GM18909 (cell line): ENCODE measurements at regions not wholly inside any gene's neighbourhood (a gene's known extent, or its start where the extent isn't known, plus 50 kb on each side); places are given as distances from the start of the nearest gene placed in this dataset.

Source experiments
- ATAC-seq: cut with Tn5 transposase; IDR thresholded peaks from one replicate; pipeline ENCODE4 v1.9.1; 2021; ENCODE audit warnings: mild to moderate bottlenecking; ENCODE audit not compliant: unreplicated experiment, poor library complexity

DNA sequence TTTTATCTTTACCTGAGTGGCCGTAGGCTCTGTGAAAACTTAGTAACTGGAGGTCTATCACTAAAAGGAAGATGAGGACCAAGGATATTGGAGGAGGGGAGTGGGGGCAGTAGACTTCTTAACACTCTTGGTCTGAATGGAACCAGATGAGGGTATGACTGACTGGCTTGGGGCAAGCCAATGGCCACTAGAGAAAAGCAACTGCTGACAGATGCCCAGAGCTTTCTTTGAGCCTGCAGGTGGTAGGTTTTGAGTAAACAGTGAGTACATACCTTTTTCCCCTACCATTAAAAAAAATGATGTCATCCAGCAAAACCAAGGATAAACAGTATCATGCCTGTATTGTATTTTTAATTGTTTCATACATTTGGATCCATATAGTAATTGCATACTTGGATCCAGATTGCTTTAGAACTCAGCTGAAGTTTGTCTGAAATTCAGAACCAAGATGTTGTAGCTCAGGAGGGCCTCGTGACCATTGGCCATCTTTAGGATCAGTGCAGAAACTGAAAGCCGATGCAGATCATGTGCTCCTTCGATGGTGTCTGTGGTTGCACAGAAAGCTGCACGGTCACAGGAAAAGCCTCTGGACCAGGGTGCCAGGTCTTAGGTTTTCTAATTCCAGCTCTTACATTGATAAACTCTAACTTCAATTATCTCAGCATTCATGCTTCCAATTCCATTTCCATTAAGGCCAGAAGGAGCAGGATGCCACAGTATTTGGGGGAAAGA lies 131.0 kb downstream of the PDGFRA start:
- ATAC-seq: no peak

DNA sequence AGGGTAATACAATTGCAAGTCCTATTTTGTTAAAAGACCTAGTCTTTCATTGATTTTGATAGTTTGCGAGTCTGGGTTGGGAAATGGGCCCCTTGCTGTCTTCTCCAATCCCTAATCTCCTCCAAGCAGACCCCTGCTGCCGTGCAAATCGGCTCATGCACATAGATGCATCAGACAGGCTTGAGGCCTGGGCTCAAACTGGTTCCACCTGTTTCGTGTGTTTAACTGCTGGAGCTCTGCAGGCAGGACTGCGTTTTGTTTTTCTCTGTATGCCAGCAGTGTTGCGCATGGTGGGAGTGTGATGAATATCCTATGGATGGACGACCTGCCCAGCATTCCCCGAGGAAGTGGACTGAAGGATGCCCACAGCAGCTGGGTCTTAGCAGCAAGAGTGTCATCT lies 133.9 kb downstream of the PDGFRA start:
- ATAC-seq: no peak

DNA sequence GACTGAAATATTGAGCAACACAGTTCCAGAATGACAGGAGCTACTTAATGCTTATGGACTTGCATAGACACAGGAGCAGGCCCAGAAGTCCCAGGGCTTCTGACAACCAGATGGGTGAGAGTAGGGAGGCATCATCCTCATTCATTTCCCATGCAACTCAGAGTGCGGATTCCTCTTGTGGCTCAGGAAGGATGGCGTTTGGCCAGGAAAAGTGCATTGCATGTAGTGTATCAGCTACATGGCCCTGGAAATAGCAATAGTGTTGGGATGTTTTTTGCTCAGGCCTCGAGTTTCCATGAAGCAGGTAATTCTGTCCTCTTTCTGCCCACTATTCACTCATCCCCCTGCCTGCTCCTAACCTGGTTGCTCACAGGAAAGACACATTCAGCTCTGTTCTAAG lies 136.6 kb downstream of the PDGFRA start:
- no peak for ATAC-seq

DNA sequence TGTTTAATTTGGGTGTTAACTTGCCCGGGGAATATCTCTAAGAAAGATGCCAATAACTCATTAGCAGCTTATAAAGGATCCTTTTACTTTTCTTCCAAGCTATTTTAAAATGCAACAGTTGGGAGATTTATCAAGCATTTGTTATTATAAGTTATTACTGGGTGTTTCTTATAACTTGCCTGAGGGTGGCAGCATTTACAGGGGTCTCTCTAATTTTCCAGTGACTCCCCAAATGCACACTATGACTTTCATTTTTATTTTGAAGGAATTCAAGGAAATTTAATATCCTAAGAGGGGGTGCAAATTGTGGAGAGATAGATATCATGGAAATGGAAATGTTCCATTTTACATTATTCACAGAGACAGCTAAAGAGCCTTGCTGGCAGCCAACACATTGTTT lies 138.0 kb downstream of the PDGFRA start:
- no peak for ATAC-seq

- ATAC-seq: no peak
Measured at GRCh38 chr4:54368281-54369265, 139.5 kb downstream of the PDGFRA start.

DNA sequence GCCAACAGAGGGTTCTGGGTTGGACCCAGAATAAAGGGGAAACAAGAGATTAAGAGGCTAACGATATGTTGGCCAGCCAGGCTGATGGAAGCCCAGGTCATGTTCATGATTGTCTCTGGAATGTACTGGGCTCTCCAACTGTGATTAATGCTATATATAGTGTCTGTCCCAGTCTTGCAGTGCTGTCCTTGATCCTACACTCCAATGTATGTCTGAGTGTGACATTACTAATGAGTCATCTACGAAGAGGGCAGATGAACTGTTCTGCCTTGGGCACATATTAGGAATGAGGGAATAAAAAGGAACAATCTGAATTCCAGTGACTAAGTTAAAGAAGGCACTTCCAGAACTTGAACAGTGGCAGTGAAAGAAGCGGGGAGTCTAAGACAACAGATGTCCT lies 142.1 kb downstream of the PDGFRA start:
- ATAC-seq: no peak

DNA sequence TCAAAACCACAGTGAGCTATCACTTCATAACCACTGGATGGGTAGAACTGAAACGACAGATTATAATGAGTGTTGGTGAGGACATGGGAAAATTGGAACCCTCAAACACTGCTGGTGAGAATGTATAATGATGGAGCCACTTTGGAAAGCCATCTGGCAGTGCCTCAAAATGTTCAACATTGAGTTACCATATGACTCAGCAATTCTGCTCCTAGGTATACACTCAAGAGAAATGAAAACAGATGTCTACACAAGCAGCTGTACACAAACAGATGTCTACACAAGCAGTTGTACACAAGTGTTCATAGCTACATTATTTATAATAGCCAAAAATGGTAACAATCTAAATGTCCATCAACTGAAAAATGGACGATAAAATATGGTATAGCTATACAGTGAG lies 143.9 kb downstream of the PDGFRA start:
- no peak for ATAC-seq

DNA sequence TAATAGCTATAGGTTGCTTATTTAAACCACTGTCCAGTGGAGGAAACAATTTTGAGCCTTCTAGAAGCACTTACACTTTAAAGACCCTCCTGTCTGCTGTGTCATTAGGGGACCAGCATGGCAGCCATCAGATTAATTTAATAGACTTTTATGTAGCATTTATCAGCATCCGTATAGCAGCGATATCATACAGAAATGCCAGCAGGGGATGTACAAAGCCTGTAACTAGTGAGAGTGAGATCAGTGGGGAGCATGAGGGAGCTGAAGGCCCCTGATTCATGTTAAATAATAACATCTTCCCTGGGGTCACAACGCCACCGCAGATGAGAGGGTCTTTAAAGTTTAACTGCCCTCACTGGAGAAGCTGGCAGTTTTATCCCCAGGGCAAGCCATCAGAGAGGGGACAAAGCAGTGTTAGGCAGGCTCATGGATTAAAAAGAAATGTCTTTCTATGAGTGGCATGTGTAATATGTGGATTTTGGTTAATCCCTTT lies 144.7 kb downstream of the PDGFRA start:
- no peak for ATAC-seq

DNA sequence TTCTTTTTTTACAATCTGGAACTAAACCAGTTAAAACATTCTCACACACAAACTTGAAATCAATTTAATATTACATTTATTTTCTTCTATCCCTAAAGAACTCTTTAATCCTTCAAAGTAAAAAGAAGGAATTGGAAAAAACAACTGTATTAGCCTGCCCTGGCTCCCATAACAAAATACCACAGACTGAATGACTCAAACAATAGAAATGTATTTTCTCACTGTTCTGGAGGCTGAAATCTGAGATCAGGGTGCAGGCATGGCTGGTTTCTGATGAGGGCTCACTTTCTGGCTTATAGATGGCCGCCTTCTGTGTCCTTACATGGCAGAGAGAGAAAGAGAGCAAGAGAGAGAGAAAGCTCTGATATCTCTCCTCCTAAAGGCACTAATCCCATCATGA lies 149.4 kb downstream of the PDGFRA start:
- ATAC-seq: no peak

GRCh38 chr4:54384152-54384551 lies 155.1 kb downstream of the PDGFRA start:
- no peak for ATAC-seq

DNA sequence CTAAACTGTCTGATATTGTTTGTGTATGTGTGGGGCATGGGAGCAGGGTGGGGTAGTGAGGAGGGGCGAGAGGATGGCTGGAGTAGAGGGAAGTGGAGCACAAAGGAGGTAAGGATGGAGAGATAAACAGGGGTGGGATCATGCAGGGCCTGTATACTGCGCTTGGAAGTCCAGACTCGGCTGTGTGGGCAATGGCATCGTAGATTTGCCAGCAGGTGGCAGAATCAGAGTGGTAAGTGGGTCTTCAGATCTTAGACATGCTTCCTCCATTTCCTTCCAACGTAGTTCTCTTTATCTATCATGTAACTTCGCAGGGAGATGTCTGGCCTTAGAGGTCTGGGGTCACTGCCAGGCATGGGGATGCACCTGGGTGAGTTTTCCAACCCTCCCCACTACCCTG lies 155.5 kb downstream of the PDGFRA start:
- ATAC-seq: no peak

DNA sequence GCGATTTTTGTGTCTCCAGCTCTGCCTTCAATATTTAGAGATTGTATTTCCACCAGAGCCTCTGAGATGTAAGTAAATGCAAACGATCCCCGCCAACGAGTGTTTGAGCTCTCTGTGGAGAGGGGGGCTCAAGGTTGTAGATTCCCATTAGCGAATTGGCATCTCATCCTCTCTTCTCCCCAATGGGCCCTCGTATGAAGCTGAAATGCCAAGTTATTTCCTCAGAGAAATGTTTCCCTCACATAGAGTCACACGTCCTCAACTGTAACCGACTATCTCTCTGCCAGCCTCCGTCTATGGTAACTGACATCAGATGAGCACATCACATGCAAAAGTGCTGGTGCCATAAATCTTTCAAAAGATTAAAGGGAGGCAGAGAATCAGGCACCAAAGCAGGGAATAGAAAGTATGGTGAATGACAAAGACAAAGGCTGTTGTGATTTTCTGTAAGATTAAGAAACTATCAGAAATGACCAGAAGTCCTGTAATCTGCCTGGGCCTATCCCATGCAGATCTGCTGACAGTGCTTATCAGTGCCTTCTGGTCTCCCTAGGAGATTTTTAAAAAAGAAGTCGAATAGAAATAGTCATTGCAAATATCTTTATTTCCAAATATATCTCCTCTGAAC lies 157.1 kb downstream of the PDGFRA start:
- ATAC-seq: no peak

DNA sequence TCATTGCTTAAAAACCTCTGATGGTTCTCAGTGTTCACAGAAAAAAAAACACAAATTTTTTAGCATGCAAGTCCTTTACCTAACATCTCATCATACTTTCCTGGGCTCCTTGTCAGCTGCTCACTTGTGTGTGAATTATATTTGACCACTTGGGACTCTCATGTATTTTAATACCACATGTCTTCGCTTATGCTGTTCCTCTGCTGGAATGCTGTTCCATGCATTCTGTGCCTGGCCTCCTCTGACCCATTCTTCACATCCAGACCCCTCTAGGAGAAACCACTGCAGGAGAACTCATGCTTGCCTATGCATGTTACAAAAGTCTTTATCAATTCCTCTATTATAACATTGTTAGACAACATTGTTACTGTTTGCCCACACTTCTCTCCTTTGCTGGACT lies 157.6 kb downstream of the PDGFRA start:
- ATAC-seq: no peak

DNA sequence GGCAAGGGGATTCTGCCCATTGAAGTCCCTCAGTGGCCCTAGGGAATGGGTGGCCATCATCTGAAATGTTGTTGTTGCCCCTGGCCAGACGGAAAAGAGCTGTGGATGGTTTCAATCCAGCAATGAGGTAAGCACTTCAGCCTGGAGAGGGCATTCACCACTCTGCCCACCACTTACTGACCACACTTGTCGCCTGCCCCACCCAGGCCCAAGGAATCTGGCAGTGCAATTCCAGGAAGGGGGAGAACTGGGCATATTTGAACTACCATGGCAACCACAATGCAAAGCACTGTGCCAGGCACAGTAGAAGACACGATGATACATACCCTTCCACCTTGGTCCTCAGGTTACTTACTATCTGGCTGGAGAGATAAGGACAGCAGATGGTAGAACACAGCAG lies 161.6 kb downstream of the PDGFRA start:
- no peak for ATAC-seq

- no peak for ATAC-seq
Measured at GRCh38 chr4:54391104-54391503, 162.0 kb downstream of the PDGFRA start.

DNA sequence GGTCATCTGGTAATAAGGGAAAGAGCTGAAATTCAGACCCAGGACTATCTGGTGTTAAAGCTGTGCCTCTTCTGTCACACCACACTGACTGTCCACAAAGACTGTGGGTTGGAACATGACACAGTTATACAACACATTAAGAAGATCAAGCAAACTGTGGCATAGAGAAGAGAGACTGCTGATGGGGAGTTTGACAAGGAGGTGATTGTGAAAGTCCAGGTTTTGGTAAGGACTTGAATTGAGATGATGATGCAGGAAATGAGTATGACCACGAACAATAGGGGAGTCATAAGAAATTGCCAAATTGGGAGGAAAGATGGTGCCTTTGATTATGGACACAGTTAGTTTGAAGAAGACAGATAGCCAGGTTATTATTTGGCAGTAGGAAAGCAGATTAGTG lies 163.4 kb downstream of the PDGFRA start:
- ATAC-seq: no peak

GRCh38 chr4:54393243-54393642 lies 164.2 kb downstream of the PDGFRA start:
- no peak for ATAC-seq

DNA sequence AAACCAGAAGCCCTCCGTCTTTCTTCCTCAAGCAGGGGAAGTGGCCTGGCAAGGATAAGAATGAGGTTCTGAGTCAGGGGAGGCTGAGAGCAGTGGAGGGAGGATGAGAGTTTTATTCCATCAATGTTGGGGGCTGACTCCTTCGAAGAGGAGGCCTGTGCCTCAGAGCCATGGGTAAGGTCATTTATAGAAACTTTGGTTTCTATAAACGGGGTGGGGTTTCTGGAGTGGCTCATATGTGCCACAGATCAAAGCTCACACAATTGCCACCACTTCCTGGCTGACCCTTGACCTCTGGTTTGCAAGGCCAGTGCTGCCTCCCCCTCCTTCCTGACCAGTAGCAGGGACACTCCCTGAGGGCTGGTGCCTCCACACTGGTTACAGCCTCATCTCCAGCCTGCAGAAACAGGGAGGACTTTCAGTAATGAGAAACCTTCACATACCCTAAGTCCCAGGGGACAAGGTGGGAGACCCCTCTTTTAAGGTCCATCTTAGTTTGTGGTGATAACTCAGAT lies 166.0 kb downstream of the PDGFRA start:
- no peak for ATAC-seq

- ATAC-seq: no peak
Measured at GRCh38 chr4:54400188-54400587, 171.1 kb downstream of the PDGFRA start.

DNA sequence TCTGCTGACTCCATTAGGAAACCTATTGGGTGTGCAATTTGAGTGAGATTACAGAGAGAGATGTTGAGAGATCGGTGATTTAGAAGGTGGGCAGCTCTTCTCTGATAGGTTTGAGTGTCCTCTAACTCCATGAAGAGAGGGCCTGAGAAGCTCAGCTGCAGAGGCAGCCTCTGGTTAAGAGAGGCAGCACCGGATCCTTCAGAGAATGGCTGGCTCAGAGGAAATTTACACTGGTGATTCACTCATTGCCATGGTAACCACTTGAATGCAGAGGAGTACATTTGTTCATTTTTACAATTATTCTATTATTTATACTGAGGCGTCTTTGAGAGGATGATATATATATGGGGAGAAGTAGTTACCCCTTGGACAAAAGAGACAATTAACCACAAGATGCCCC lies 171.7 kb downstream of the PDGFRA start:
- no peak for ATAC-seq
